ENCODE measurements at regions not wholly inside any gene's neighbourhood (a gene's known extent, or its start where the extent isn't known, plus 50 kb on each side); places are given as distances from the start of the nearest gene placed in this dataset.
"Not testable (repeated sequence)": the region's sequence is repeated elsewhere in the genome, so short reads cannot be mapped to it uniquely, and the experiment has no call there.

GRCh38 chr1:58969176-58969575 lies 185.3 kb upstream of the JUN start:
- not testable (repeated sequence) for TF ChIP-seq CTCF, POLR2A (IDR thresholded peaks at IDR 0.05)

Data from uterus (tissue), 2 donors.